Activated T-helper 1 cell treated with anti-CD3 and anti-CD28 coated beads, Interleukin-2, amount 50 U/mL, for 16 hours (primary cell): ENCODE measurements at regions not wholly inside any gene's neighbourhood (a gene's known extent, or its start where the extent isn't known, plus 50 kb on each side); places are given as distances from the start of the nearest gene placed in this dataset.
"Not testable (repeated sequence)": the region's sequence is repeated elsewhere in the genome, so short reads cannot be mapped to it uniquely, and the experiment has no call there.

Experiments used
- DNase-seq, 2 donors: peaks; one replicate each; pipeline ENCODE4 v3.0.0-alpha.2; 2020; ENCODE audit warnings: low read depth in 1 of 2, low spot score in 1 of 2

- no peak for DNase-seq
Measured at GRCh38 chr1:90864681-90865080, 147.6 kb upstream of the BARHL2 start.

- no peak for DNase-seq
Measured at GRCh38 chr1:90862782-90863181, 145.7 kb upstream of the BARHL2 start.

- DNase-seq = not testable (repeated sequence)
Measured at GRCh38 chr1:90861421-90861820, 144.3 kb upstream of the BARHL2 start.

- no peak for DNase-seq
Measured at GRCh38 chr1:90856463-90857007, 139.4 kb upstream of the BARHL2 start.

- DNase-seq = no peak
Measured at GRCh38 chr1:90854397-90854924, 137.4 kb upstream of the BARHL2 start.

GRCh38 chr1:90851711-90852050, 134.6 kb upstream of the BARHL2 start:
- DNase-seq = no peak

GRCh38 chr1:90850898-90851710, 134.0 kb upstream of the BARHL2 start:
- DNase-seq = peak; percentile 51 to 63

- no peak for DNase-seq
Measured at GRCh38 chr1:90850181-90850897, 133.2 kb upstream of the BARHL2 start.

GRCh38 chr1:90841473-90841872, 124.4 kb upstream of the BARHL2 start:
- no peak for DNase-seq

- DNase-seq = no peak
Measured at GRCh38 chr1:90840352-90840751, 123.2 kb upstream of the BARHL2 start.

- no peak for DNase-seq
Measured at GRCh38 chr1:90839323-90839722, 122.2 kb upstream of the BARHL2 start.

- DNase-seq = no peak
Measured at GRCh38 chr1:90838720-90839119, 121.6 kb upstream of the BARHL2 start.

GRCh38 chr1:90837420-90837819, 120.3 kb upstream of the BARHL2 start:
- no peak for DNase-seq

GRCh38 chr1:90836345-90836679, 119.2 kb upstream of the BARHL2 start:
- DNase-seq = no peak

- no peak for DNase-seq
Measured at GRCh38 chr1:90835661-90836344, 118.7 kb upstream of the BARHL2 start.

GRCh38 chr1:90834886-90835660, 118.0 kb upstream of the BARHL2 start:
- DNase-seq = no peak

GRCh38 chr1:90834354-90834885, 117.3 kb upstream of the BARHL2 start:
- no peak for DNase-seq

GRCh38 chr1:90833466-90834110, 116.5 kb upstream of the BARHL2 start:
- no peak for DNase-seq

- no peak for DNase-seq
Measured at GRCh38 chr1:90831910-90832309, 114.8 kb upstream of the BARHL2 start.

GRCh38 chr1:90826834-90827233, 109.7 kb upstream of the BARHL2 start:
- no peak for DNase-seq
